ENCODE measurements at regions not wholly inside any gene's neighbourhood (a gene's known extent, or its start where the extent isn't known, plus 50 kb on each side); places are given as distances from the start of the nearest gene placed in this dataset.
"Not testable (repeated sequence)": the region's sequence is repeated elsewhere in the genome, so short reads cannot be mapped to it uniquely, and the experiment has no call there.

GRCh38 chr9:108265065-108265464 lies 590.7 kb downstream of the ACTL7B start:
- Mint-ChIP-seq H3K36me3 (ENCODE audit: low read depth) (no peaks in the 10 kb centered on the region), H3K27me3 (ENCODE audit: low read depth) (no peaks in the 10 kb centered on the region), H3K9me3 (peaks cover 6% of the 10 kb centered on the region), H3K4me1 (ENCODE audit: low read depth) (no peaks in the 10 kb centered on the region), H3K27ac (no peak overlapping the region), H3K4me3 (no peak overlapping the region)

- peaks cover 6% of the 10 kb centered on the region for H3K9me3 Mint-ChIP-seq
- H3K27me3 Mint-ChIP-seq (ENCODE audit: low read depth), result no peaks in the 10 kb centered on the region
- H3K36me3 Mint-ChIP-seq (ENCODE audit: low read depth), result no peaks in the 10 kb centered on the region
- H3K4me1 Mint-ChIP-seq (ENCODE audit: low read depth), result no peaks in the 10 kb centered on the region
- no peak overlapping the region for H3K27ac Mint-ChIP-seq
- no peak overlapping the region for H3K4me3 Mint-ChIP-seq
These were observed 591.7 kb downstream of the ACTL7B start for GRCh38 chr9:108264093-108264492.

GRCh38 chr9:108262836-108263235 lies 593.0 kb downstream of the ACTL7B start:
- Mint-ChIP-seq H3K27ac (no peak overlapping the region), H3K36me3 (ENCODE audit: low read depth) (no peaks in the 10 kb centered on the region), H3K4me3 (no peak overlapping the region), H3K27me3 (ENCODE audit: low read depth) (no peaks in the 10 kb centered on the region), H3K4me1 (ENCODE audit: low read depth) (no peaks in the 10 kb centered on the region), H3K9me3 (peaks cover 6% of the 10 kb centered on the region)

- no peak overlapping the region for H3K4me3 Mint-ChIP-seq
- no peaks in the 10 kb centered on the region for H3K4me1 Mint-ChIP-seq (ENCODE audit: low read depth)
- H3K9me3 Mint-ChIP-seq, result no peaks in the 10 kb centered on the region
- H3K36me3 Mint-ChIP-seq (ENCODE audit: low read depth), result no peaks in the 10 kb centered on the region
- H3K27ac Mint-ChIP-seq, result no peak overlapping the region
- no peaks in the 10 kb centered on the region for H3K27me3 Mint-ChIP-seq (ENCODE audit: low read depth)
These were observed 595.7 kb downstream of the ACTL7B start for GRCh38 chr9:108259917-108260675.

- Mint-ChIP-seq H3K27ac (no peak overlapping the region), H3K4me3 (no peak overlapping the region), H3K27me3 (ENCODE audit: low read depth) (no peaks in the 10 kb centered on the region), H3K4me1 (ENCODE audit: low read depth) (no peaks in the 10 kb centered on the region), H3K36me3 (ENCODE audit: low read depth) (no peaks in the 10 kb centered on the region), H3K9me3 (no peaks in the 10 kb centered on the region)
These were observed 597.1 kb downstream of the ACTL7B start for GRCh38 chr9:108258640-108259039.

GRCh38 chr9:108257382-108257781 lies 598.4 kb downstream of the ACTL7B start:
- Mint-ChIP-seq H3K4me1 (ENCODE audit: low read depth) (no peaks in the 10 kb centered on the region), H3K4me3 (no peak overlapping the region), H3K27ac (no peak overlapping the region), H3K27me3 (ENCODE audit: low read depth) (no peaks in the 10 kb centered on the region), H3K9me3 (no peaks in the 10 kb centered on the region), H3K36me3 (ENCODE audit: low read depth) (no peaks in the 10 kb centered on the region)

GRCh38 chr9:108254236-108254635 lies 601.5 kb downstream of the ACTL7B start:
- Mint-ChIP-seq H3K9me3 (no peaks in the 10 kb centered on the region), H3K4me1 (ENCODE audit: low read depth) (no peaks in the 10 kb centered on the region), H3K27ac (no peak overlapping the region), H3K36me3 (ENCODE audit: low read depth) (no peaks in the 10 kb centered on the region), H3K4me3 (no peak overlapping the region), H3K27me3 (ENCODE audit: low read depth) (no peaks in the 10 kb centered on the region)

GRCh38 chr9:108247391-108247790 lies 608.4 kb downstream of the ACTL7B start:
- not testable (repeated sequence) for H3K4me3 Mint-ChIP-seq, H3K27ac Mint-ChIP-seq

GRCh38 chr9:108245901-108246300 lies 609.9 kb downstream of the ACTL7B start:
- no peaks in the 10 kb centered on the region for H3K4me1 Mint-ChIP-seq (ENCODE audit: low read depth)
- H3K36me3 Mint-ChIP-seq (ENCODE audit: low read depth), result no peaks in the 10 kb centered on the region
- no peaks in the 10 kb centered on the region for H3K9me3 Mint-ChIP-seq
- H3K27ac Mint-ChIP-seq, result no peak overlapping the region
- no peaks in the 10 kb centered on the region for H3K27me3 Mint-ChIP-seq (ENCODE audit: low read depth)
- no peak overlapping the region for H3K4me3 Mint-ChIP-seq

More at GRCh38 chr9:108247391-108247790, 608.4 kb downstream of the ACTL7B start:
- not testable (repeated sequence) for H3K36me3 Mint-ChIP-seq (ENCODE audit: low read depth); H3K4me1 Mint-ChIP-seq (ENCODE audit: low read depth); H3K27me3 Mint-ChIP-seq (ENCODE audit: low read depth); H3K9me3 Mint-ChIP-seq

- Mint-ChIP-seq H3K36me3 (ENCODE audit: low read depth) (no peaks in the 10 kb centered on the region), H3K27ac (no peak overlapping the region), H3K27me3 (ENCODE audit: low read depth) (no peaks in the 10 kb centered on the region), H3K4me3 (no peak overlapping the region), H3K4me1 (ENCODE audit: low read depth) (no peaks in the 10 kb centered on the region), H3K9me3 (no peaks in the 10 kb centered on the region)
These were observed 610.5 kb downstream of the ACTL7B start for GRCh38 chr9:108245331-108245730.

- H3K9me3 Mint-ChIP-seq, result no peaks in the 10 kb centered on the region
- H3K27me3 Mint-ChIP-seq (ENCODE audit: low read depth), result no peaks in the 10 kb centered on the region
- H3K27ac Mint-ChIP-seq, result no peak overlapping the region
- H3K4me1 Mint-ChIP-seq (ENCODE audit: low read depth), result no peaks in the 10 kb centered on the region
- H3K36me3 Mint-ChIP-seq (ENCODE audit: low read depth), result no peaks in the 10 kb centered on the region
- H3K4me3 Mint-ChIP-seq, result no peak overlapping the region
These were observed 611.1 kb downstream of the ACTL7B start for GRCh38 chr9:108244686-108245085.

- Mint-ChIP-seq H3K36me3 (ENCODE audit: low read depth) (no peaks in the 10 kb centered on the region), H3K27me3 (ENCODE audit: low read depth) (no peaks in the 10 kb centered on the region), H3K4me3 (no peak overlapping the region), H3K4me1 (ENCODE audit: low read depth) (no peaks in the 10 kb centered on the region), H3K27ac (no peak overlapping the region), H3K9me3 (no peaks in the 10 kb centered on the region)
These were observed 614.3 kb downstream of the ACTL7B start for GRCh38 chr9:108241384-108242073.

GRCh38 chr9:108239696-108240321 lies 616.0 kb downstream of the ACTL7B start:
- Mint-ChIP-seq H3K36me3 (ENCODE audit: low read depth) (no peaks in the 10 kb centered on the region), H3K4me3 (no peak overlapping the region), H3K4me1 (ENCODE audit: low read depth) (no peaks in the 10 kb centered on the region), H3K27me3 (ENCODE audit: low read depth) (no peaks in the 10 kb centered on the region), H3K27ac (no peak overlapping the region), H3K9me3 (no peaks in the 10 kb centered on the region)

GRCh38 chr9:108235609-108236008 lies 620.2 kb downstream of the ACTL7B start:
- peaks cover 6% of the 10 kb centered on the region for H3K9me3 Mint-ChIP-seq
- no peaks in the 10 kb centered on the region for H3K27me3 Mint-ChIP-seq (ENCODE audit: low read depth)
- no peak overlapping the region for H3K4me3 Mint-ChIP-seq
- H3K27ac Mint-ChIP-seq, result no peak overlapping the region
- no peaks in the 10 kb centered on the region for H3K4me1 Mint-ChIP-seq (ENCODE audit: low read depth)
- H3K36me3 Mint-ChIP-seq (ENCODE audit: low read depth), result no peaks in the 10 kb centered on the region

- H3K27ac Mint-ChIP-seq, result no peak overlapping the region
- H3K4me3 Mint-ChIP-seq, result no peak overlapping the region
- H3K4me1 Mint-ChIP-seq (ENCODE audit: low read depth), result no peaks in the 10 kb centered on the region
- peaks cover 11% of the 10 kb centered on the region for H3K9me3 Mint-ChIP-seq
- no peaks in the 10 kb centered on the region for H3K27me3 Mint-ChIP-seq (ENCODE audit: low read depth)
- H3K36me3 Mint-ChIP-seq (ENCODE audit: low read depth), result no peaks in the 10 kb centered on the region
These were observed 621.0 kb downstream of the ACTL7B start for GRCh38 chr9:108234811-108235210.
